Caki2 (cell line): ENCODE measurements at regions not wholly inside any gene's neighbourhood (a gene's known extent, or its start where the extent isn't known, plus 50 kb on each side); places are given as distances from the start of the nearest gene placed in this dataset.

Experiments
- DNase-seq: peaks from one replicate; pipeline ENCODE4 v3.0.0-alpha.2; 2015; ENCODE audit warnings: low read depth
- in situ Hi-C: cut with HindIII; loops from 2 replicates; pipeline ENCODE4 v1.10.0; 2016; ENCODE audit warnings: low sequenced_read_pairs, low pct_unique_long_range_greater_than_20kb, mixed read lengths

DNA sequence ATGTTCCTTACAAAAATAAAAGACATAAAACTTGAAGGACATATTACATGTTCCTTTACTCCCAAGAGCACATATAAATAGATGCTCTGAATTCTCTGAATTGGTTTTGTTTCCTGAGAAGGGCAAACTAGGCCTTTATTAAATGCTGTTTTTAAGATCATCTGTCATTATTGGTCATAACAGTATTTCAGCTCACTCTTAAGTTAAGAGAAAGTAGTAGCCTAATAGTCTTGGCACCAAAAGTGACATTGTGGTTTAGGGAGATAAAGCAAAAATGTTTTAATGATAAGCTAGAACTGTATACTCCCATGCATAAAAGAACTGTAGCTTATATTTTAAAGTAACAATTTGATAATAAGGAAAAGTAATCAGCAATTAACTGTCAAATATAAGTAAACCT is 361.1 kb upstream of the PTCHD4 start:
- in situ Hi-C loops, result no loop called here
- DNase-seq, result no peak

DNA sequence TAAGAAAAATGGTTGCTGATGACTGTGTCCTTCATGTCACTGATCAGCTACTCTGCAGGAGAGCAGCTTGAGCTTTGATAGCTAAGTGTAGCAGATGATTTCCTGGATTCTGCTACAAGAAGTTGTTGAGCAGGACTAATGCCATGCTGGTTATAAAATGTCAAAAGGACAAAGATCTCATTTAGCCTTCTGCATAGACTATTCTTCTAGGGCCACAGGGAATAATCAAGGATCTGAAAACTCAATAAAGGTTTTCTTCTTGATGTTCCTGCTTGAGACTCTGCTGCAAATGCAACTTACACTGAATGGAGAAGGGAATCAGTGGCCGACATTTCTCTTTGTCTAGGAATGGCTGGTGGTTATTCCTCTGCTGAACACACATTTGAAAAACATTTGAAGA is 360.3 kb upstream of the PTCHD4 start:
- in situ Hi-C loops, result no loop called here
- no peak for DNase-seq

DNA sequence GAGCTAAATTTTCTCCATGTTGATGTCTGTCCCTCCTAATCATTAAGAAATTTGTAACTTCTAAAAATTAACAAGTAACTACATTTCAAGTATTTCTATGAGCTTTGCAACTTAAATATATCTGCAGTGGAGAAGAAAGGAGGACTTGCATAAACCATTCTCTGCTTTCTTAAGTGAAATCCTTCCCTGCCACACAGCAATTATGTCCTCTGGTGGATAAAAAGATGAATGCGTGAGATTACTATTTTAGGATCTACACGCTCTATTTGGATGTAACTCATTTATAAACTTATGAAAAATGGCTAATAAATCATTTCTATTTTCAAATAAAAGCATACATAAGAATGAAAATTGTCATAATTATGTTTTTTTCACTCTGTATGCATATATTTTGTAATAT is 338.0 kb upstream of the PTCHD4 start:
- in situ Hi-C loops, result no loop called here
- DNase-seq, result no peak

DNA sequence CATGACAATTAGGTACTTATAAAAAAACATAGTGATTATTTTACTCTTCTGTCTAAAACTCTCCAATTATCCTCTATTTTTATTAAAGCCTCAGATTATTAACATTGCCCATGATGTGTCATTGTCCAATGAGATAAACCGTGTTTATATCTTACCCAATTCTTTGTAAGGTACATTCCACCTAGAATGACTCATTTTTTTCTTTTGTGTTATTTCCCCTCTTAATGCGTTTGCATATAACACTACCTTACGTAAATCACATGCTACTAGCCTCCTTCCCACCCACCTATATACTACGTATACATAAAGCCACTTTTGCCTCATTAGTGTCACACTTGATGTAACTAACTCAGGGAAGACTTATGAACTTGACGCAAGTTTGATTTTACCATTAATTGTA is 336.3 kb upstream of the PTCHD4 start:
- DNase-seq, result no peak
- in situ Hi-C loops, result no loop called here

DNA sequence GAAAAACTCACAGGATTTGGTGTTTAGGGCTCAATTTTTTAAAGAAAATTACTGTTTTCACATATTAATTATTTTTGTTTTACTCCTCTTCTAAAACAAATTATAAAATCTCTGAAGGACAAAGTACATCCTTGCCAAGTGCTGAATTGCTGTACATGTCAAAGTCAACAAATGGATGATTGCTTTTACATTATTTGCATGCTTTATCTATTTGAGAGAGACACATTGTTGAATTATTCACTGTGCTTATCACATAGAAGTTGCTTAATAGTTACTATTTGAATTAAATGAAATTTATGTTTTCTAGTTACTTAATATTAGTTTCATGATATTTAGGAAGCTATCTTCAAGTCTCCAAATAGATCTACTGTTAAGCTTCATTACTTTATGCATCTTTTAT is 318.6 kb upstream of the PTCHD4 start:
- in situ Hi-C loops, result no loop called here
- DNase-seq, result no peak

DNA sequence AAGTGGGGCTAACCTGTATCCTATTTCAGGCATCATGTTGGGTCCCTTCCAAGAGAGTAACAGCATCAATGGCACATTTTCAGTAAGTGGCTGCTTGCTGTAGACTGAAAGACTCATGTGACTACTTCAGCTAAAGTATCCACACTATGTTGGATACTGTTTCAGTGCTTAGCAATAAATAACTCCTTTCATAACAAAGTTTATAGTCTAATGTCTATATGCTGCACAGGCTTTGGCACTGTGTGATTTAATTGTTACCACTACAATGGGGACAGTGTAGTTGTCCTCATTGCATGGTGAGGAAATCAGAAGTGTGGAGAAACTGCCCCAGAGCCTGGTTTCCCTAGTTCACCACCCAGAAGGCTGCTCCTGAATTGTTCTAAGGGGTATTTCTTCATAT is 318.0 kb upstream of the PTCHD4 start:
- in situ Hi-C loops, result no loop called here
- DNase-seq, result no peak

DNA sequence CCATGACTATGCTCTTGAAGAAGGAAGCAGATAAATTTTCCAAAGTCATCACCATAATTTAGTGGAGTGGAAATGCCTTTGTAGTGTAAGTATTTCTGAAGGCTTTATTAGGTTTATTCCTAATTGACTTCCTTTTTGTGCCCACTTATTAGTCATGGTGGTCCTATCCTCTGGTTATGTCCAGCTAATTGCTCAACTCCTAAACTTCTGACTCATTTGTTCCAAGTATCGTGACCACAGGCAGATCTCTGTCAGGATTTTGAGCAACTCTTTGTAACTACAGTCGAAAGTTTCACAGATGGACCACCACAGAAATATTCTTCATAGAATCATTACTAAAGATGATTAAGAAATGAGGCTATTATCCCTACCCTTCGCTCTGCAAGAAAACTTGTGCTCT is 315.6 kb upstream of the PTCHD4 start:
- DNase-seq, result no peak

DNA sequence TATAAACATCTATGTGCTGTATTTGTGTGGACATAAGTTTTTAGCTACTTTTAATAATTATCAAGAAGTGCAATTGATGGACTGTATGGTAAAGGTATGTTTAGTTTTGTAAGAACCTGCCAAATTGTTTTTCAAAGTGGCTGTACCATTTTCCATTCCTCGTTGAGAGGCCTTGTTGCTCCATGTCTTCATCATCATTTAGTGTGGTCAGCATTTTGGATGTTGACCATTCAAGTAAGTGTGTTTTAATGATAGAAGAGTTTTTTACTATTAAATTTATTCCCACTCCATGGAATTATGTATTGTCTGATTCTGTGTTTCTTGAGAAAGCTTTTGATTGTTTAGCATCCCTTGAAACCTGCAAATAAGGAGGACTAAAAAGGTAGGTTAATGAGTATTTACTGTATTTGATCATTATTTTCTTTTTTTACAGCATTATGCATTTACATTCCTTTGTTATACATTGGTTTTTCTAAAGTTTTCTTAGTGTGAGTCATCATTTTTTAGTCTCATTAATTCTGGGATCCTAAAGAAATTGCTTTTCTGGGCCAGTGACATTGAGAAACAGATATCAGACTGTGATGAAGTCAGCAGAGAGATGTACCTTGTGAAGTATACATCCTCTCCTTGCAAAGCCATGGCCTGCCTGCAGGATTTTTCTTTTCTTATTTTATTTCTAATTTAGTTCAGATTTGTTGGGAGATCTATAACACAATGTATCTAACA is 312.8 kb upstream of the PTCHD4 start:
- in situ Hi-C loops, result no loop called here
- DNase-seq, result no peak

More for the DNA sequence above, 315.6 kb upstream of the PTCHD4 start:
- in situ Hi-C loops, result no loop called here

DNA sequence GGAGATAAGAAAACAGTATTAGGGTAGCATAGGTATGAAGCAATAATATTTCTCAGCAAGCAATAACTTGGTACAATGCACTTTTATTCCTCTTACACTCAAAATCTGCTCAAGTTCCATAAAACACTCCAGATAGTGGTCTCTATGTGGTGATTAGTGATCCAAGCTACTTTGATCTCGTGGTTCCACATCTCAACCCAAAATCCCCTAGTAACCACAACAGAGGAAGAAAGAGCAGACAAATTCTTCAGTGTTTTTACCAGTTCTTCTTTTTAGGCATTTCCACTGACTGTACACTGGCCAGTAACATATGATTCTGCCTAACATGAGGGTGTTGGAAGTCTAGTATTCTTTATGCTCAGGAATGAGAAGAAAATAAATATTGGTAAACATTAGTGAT is 309.0 kb upstream of the PTCHD4 start:
- in situ Hi-C loops, result no loop called here
- DNase-seq, result no peak

DNA sequence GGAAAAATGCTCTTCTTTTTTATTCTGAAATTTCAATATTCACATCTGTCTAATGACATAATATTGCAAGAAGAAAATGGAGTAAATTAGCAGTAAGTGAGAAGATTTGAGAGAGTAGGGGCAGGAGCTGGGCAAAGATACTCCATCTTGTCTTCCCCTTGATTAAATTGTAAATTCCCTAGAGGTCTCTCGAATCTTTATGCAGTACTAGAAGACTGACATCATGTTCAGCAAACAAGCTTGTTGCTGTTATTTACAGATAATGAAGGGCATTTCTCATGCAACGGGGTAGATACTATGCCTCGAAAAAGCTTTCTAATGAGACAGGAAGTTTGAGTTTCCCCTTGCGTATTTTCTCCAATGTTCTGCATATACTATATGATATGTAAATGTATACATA is 306.9 kb upstream of the PTCHD4 start:
- in situ Hi-C loops, result no loop called here
- DNase-seq, result no peak

DNA sequence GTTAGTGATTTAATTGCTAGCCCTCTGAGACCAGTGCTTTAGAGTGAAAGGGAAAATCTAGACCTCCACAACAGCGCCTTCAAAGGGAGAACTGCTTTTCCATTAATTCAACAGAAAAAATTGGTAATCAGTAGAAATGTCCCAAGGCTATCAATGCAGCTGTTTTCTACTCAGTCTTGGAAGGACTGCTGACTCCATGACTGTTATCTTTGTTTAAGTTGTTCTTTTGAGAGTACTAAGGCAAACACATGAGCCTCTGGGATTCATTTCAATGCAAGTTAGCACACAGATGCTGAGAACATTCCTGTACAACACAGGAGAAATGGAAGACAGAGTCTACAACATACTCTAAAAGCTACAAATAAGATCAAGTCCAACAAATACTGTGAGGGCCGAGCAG is 301.7 kb upstream of the PTCHD4 start:
- in situ Hi-C loops, result no loop called here

DNA sequence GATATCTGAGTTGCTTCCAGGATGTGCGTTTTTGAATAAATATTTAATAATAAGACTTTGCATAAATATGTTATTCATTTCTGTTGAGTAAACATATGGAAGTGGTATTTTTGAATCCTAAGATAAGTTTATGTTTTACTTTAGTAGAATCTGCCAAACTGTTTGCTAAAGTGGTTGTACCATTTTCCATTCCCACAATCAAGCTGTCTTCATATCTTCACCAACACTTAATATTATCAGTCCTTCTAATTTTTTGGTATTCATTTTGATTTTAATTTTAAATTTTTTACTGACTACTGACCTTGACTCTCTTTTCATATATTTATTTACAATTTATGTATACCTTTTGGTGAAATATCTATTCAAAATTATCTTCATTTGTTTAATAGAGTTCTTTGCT is 293.9 kb upstream of the PTCHD4 start:
- no peak for DNase-seq
- in situ Hi-C loops, result no loop called here

More for the DNA sequence above, 301.7 kb upstream of the PTCHD4 start:
- no peak for DNase-seq

DNA sequence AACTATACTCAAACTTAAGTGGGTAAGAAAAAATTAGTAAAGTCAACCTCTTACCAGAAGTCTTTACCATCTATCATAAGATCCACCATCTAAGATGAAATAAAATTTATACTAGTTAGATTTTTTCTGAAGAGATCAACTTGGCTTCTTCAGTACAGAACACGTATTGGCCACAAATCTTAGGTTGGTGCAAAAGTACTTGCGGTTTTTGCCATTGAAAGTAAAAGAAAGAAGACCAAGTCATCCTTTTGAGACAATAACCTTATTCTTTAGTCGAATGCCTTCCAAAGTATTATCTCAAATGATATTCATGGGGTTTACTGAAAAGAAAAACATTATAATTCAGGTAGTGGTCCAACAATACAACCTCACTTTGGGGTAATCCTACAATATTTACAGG is 292.6 kb upstream of the PTCHD4 start:
- no peak for DNase-seq
- in situ Hi-C loops, result no loop called here

DNA sequence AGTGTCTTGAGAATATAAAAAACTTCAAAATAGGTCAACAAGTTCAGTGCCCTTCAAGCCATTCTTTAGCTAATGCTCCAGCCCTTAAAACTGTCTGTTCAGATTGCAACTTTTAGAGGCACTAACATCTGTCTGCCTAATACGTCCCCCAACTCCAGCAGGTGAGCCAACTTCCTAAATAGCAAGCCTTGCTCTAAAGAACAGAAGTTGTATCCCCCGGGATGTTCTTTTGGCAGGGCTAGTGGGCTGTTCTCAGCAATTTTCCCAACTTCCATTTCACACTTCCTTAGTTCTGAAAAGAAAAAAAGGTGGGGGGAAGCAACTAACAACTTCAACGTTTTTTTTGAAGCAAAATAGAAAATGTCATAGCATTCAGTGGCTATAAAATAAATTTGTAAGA is 290.0 kb upstream of the PTCHD4 start:
- in situ Hi-C loops, result no loop called here
- DNase-seq, result no peak

DNA sequence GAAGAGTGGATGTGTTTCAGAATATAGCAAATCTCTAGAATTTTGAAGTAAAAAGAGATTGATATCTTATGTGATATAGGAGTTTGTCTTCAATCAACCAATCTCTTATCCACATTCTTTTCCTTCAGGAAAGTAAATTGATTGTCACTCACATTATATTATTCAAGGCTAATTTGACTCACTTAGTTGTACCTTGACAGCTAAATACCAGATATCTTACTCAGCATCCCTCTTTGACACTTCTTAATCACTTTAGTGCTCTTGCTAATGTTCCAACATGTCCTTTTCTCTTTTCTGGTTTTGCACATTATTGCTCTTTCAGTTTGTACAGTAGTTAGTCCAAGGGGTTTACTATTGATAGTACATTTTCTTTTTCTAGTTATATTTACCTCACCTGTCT is 286.9 kb upstream of the PTCHD4 start:
- no peak for DNase-seq
- in situ Hi-C loops, result no loop called here

DNA sequence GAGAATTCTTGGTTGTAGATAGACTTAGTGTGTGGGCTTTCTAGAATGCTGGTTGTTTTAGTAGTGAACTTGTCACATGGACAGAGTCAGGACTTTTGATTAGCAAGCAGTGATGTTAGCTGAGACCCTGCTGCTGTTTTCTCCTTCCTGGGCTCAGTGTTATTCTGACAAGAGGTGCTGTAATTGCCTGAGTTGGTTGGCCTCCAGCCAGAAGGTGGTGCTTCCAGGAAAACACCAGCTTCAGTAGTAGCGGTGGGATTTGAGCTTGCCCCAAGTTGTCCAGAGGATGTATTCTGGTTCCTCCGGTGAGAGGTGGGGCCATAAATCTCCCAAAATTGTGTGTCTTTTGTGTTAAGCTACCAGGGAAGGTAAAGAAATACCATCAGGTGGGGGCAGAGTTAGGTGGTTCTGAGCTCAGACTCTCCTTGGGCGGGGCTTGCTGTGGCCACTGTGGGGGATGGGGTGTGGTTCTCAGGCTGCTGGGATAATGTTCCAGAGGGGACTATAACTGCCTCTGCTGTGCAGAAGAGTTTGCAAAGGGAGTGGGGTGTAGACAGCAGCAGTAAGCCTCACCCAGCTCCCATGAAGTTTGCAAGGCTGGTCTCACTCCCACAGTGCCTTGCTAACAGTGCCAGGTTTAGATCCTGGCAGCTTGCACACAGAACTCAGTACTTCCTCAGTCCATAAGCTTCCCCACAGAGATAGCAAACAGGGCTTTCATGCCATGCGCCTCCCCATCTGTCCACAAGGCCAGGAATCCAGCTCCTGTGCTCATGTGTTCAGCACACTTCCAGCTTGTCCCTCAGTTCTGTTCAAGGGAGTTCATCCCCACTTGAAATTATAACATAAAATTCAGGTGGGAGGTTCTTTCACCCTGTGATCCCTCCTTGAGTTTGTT is 278.4 kb upstream of the PTCHD4 start:
- in situ Hi-C loops, result no loop called here
- no peak for DNase-seq

DNA sequence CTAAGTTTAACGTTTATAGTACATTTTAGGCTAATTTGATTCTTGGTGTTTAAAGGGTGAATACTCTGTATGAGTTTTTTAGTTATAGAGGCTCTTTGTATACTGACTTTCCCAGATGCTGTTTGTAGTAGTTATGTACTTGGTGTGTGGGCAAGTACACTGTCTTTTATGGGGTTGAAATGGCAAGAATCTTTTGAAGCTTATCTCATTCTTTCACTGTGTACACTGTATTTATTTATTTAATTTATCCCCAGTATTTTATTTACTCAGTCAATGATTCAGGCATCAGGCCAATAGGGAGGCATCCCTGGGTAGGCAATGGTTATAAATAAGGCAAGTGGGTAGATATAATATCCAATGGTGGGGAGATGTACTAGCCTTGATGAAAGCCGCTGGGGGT is 277.0 kb upstream of the PTCHD4 start:
- no peak for DNase-seq
- in situ Hi-C loops, result no loop called here

DNA sequence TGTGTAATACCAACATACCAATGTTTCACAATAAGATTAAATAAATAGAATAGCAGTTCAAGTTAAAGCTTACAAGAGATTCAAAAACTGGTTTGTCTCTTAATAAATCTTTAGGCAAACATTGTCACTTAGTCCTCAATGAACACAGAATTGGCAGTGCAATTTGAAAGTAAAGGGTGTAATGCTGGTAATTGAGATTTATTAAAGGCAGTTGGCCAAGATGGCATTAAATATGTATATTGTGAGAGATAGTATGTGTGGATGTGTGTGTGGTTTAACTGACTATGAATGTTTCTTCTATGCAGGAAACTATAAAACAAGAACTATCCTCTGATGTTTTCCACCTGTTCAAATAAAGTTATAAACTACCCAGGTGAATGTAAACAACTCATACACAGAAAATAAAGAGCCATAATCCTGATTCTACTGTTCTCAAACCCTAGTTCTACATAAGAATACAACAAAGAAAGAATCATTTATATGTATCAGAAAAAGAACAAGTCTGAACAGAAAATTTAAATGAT is 267.9 kb upstream of the PTCHD4 start:
- no peak for DNase-seq
- in situ Hi-C loops, result no loop called here

DNA sequence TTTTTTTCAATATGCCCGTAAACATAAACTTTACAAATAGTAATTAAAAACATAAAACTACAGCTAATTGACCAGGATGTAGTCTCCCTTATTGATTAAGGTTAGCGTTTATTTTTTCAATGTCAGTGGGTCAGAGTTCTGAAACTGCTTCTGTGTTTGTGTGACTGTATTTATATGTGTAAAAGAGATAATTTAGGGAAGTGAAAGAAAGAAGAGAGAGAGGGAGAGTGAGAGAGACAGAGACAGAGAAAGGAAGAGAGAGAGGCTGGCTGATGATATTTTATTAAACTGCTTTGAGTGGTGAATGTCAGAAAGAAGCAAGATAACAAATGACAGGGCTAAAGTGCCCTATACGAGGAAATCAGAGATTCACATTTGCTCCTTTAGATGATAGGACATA is 266.1 kb upstream of the PTCHD4 start:
- DNase-seq, result no peak
- in situ Hi-C loops, result no loop called here
